ENCODE measurements at regions not wholly inside any gene's neighbourhood (a gene's known extent, or its start where the extent isn't known, plus 50 kb on each side); places are given as distances from the start of the nearest gene placed in this dataset.

DNA sequence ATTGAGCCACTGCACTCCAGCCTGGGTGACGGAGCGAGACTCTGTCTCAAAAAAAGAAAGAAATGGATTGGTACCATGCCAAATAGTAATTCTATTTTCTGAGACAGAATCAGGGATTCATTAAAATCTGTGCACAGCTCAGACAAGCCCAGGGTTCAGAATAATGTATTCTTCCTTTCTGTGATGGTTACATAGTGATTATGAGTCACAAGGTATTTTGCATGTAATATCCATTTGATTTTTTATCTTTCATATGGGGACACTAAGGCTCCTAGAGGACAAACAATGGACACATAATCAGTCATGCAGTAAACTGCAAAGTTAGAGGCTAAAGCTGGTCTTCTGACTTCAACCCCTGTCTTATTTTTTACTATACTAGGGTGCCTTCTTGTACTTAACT, 156.8 kb upstream of the COL8A1 start:
- TF ChIP-seq, protein P1, sequence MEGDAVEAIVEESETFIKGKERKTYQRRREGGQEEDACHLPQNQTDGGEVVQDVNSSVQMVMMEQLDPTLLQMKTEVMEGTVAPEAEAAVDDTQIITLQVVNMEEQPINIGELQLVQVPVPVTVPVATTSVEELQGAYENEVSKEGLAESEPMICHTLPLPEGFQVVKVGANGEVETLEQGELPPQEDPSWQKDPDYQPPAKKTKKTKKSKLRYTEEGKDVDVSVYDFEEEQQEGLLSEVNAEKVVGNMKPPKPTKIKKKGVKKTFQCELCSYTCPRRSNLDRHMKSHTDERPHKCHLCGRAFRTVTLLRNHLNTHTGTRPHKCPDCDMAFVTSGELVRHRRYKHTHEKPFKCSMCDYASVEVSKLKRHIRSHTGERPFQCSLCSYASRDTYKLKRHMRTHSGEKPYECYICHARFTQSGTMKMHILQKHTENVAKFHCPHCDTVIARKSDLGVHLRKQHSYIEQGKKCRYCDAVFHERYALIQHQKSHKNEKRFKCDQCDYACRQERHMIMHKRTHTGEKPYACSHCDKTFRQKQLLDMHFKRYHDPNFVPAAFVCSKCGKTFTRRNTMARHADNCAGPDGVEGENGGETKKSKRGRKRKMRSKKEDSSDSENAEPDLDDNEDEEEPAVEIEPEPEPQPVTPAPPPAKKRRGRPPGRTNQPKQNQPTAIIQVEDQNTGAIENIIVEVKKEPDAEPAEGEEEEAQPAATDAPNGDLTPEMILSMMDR (IDR thresholded peaks at IDR 0.05; ENCODE audit: insufficient read depth, low read length, poor library complexity, severe bottlenecking): no peak
- Histone ChIP-seq H3K27me3 (ENCODE audit: control insufficient read depth, insufficient read depth, low read length) (no peaks in the 10 kb centered on the region), H3K4me3 (ENCODE audit: low read depth, low read length) (no peak overlapping the region), H3K36me3 (ENCODE audit: control insufficient read depth, insufficient read depth, low read length) (no peaks in the 10 kb centered on the region)
- DNase-seq (ENCODE audit: low read depth): no peak

DNA sequence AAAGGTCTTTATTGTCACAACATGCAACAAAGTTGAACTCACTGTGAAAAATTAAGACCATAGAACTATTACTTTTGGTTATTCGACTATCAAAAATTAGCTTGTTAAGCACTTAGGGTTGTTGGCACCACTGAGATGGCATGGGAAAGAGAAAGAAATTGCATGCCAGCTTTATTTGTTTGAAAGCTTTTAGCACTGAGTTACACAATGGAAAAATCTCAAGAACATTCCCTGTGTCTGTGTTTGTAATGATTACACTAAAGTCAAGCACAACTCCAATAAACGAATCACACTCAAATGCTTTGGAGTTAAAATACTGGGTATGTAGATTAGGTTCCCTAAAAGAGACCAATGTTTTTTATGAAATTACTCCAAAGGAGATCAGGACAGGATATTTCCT, 158.6 kb upstream of the COL8A1 start:
- Histone ChIP-seq H3K36me3 (ENCODE audit: control insufficient read depth, insufficient read depth, low read length) (no peaks in the 10 kb centered on the region), H3K27me3 (ENCODE audit: control insufficient read depth, insufficient read depth, low read length) (no peaks in the 10 kb centered on the region), H3K4me3 (ENCODE audit: low read depth, low read length) (no peak overlapping the region)
- TF ChIP-seq, protein P1 (IDR thresholded peaks at IDR 0.05; ENCODE audit: insufficient read depth, low read length, poor library complexity, severe bottlenecking): no peak
- no peak for DNase-seq (ENCODE audit: low read depth)

DNA sequence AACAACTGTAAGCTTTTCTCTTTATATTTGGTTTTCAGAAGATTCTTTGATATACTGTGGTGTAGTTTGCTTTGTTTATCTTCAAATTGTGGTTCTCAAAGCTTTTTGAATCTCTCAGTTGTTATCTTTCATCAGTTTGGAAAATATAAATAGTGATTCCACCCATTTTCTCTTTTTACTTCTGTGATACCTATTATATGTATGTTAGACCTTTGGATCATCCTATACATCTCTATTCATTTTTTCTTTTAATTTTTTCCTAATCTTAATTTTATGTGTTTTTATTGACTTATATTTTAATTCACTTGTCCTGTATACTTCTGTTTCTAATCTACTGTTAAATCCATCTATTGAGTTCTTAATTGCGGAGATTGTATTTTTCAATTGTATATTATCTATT, 160.7 kb upstream of the COL8A1 start:
- no peak overlapping the region for H3K4me3 ChIP-seq (ENCODE audit: low read depth, low read length)
- TF ChIP-seq, protein P1 (IDR thresholded peaks at IDR 0.05; ENCODE audit: insufficient read depth, low read length, poor library complexity, severe bottlenecking): no peak
- no peaks in the 10 kb centered on the region for H3K36me3 ChIP-seq (ENCODE audit: control insufficient read depth, insufficient read depth, low read length)
- no peaks in the 10 kb centered on the region for H3K27me3 ChIP-seq (ENCODE audit: control insufficient read depth, insufficient read depth, low read length)
- DNase-seq (ENCODE audit: low read depth): no peak

DNA sequence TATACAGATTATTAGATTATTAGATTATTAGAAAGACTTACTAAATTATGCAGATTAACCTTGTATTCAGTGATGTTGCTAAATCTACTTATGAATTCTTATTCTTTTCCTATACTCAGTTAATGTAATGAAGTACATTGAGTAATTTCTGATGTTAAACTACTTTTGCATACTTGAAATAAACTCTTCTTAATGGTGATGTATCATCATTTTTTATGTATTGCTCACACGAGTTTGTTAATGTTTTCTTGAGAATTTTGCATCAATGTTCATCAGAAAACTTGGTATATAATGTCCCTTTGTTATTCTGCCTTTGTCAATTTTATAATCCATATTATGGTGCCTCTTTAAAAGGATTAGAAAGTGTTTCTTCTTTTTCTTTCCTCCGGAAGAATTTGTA, 163.2 kb upstream of the COL8A1 start:
- DNase-seq (ENCODE audit: low read depth): no peak
- TF ChIP-seq, protein P1 (IDR thresholded peaks at IDR 0.05; ENCODE audit: insufficient read depth, low read length, poor library complexity, severe bottlenecking): no peak
- no peaks in the 10 kb centered on the region for H3K36me3 ChIP-seq (ENCODE audit: control insufficient read depth, insufficient read depth, low read length)
- no peak overlapping the region for H3K4me3 ChIP-seq (ENCODE audit: low read depth, low read length)
- H3K27me3 ChIP-seq (ENCODE audit: control insufficient read depth, insufficient read depth, low read length): no peaks in the 10 kb centered on the region

DNA sequence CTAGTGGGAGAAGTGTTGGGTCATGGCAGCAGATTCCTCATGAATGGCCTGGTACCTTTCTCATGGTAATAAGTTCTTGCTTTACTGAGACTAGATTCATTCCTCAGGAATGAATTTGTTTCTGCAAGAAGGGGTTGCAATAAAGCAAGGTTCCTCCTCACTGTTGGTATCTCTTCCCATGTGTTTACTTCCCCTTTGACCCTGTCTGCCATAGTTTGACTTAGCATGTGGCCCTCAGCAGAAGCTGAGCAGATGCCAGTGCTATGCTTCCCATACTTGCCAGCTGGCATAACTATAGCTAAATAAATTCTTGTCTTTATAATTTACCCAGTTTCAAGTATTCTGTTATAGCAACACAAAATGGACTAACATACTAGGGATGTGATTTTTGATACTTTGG, 163.6 kb upstream of the COL8A1 start:
- TF ChIP-seq, protein P1 (IDR thresholded peaks at IDR 0.05; ENCODE audit: insufficient read depth, low read length, poor library complexity, severe bottlenecking): no peak

DNA sequence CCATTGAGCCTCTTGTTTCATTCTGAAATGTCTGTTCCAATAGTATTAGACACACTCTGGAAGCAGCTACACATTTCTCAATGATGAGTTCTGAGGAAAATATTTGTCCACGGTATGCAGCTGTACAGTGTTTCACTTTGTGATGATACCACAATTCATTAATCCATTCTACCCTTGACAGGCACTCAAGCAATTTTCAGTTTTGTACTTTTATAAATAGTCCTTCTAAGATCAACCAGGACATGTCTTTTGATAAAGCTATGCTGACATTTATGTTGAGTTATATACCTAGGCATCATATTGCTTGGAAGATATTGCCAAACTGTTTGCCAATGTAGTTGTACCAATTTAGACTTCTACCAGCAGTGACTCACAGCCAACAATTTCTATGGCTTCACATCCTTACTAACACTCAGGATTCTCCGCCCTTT, 165.1 kb upstream of the COL8A1 start:
- Histone ChIP-seq H3K4me3 (ENCODE audit: low read depth, low read length) (no peak overlapping the region), H3K27me3 (ENCODE audit: control insufficient read depth, insufficient read depth, low read length) (no peaks in the 10 kb centered on the region), H3K36me3 (ENCODE audit: control insufficient read depth, insufficient read depth, low read length) (no peaks in the 10 kb centered on the region)
- DNase-seq (ENCODE audit: low read depth): no peak
- TF ChIP-seq, protein P1 (IDR thresholded peaks at IDR 0.05; ENCODE audit: insufficient read depth, low read length, poor library complexity, severe bottlenecking): no peak

More for the DNA sequence above, 163.6 kb upstream of the COL8A1 start:
- Histone ChIP-seq H3K36me3 (ENCODE audit: control insufficient read depth, insufficient read depth, low read length) (no peaks in the 10 kb centered on the region), H3K4me3 (ENCODE audit: low read depth, low read length) (no peak overlapping the region), H3K27me3 (ENCODE audit: control insufficient read depth, insufficient read depth, low read length) (no peaks in the 10 kb centered on the region)
- no peak for DNase-seq (ENCODE audit: low read depth)

Data from kidney epithelial cell (primary cell).